ENCODE measurements at regions not wholly inside any gene's neighbourhood (a gene's known extent, or its start where the extent isn't known, plus 50 kb on each side); places are given as distances from the start of the nearest gene placed in this dataset.

DNA sequence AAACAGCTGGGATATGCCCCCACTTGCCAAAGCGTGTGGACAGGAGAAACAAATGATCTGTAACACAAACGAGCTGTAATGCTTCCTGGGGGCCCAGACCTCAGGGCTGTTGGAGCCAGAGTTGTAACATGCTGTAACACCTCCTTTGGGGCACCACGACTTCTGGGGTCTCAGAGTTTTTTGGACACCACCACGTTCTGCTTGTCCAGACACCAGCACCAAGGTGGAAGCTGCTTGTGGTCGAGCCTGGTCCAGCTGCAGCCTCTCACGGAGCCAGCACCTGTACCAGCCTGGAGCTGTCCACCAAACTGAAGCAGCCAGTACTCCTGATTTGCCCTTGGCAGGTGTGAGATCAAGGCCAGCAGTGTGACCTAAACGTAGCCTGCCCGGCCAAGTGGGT is 879.4 kb downstream of the SLC6A15 start:
- TF ChIP-seq, protein P1, sequence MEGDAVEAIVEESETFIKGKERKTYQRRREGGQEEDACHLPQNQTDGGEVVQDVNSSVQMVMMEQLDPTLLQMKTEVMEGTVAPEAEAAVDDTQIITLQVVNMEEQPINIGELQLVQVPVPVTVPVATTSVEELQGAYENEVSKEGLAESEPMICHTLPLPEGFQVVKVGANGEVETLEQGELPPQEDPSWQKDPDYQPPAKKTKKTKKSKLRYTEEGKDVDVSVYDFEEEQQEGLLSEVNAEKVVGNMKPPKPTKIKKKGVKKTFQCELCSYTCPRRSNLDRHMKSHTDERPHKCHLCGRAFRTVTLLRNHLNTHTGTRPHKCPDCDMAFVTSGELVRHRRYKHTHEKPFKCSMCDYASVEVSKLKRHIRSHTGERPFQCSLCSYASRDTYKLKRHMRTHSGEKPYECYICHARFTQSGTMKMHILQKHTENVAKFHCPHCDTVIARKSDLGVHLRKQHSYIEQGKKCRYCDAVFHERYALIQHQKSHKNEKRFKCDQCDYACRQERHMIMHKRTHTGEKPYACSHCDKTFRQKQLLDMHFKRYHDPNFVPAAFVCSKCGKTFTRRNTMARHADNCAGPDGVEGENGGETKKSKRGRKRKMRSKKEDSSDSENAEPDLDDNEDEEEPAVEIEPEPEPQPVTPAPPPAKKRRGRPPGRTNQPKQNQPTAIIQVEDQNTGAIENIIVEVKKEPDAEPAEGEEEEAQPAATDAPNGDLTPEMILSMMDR (IDR thresholded peaks at IDR 0.05) = no peak
- TF ChIP-seq EP300 (IDR thresholded peaks at IDR 0.05) = no peak

Measured in sigmoid colon (tissue), 4 donors.